HEK293T (cell line): ENCODE measurements at regions not wholly inside any gene's neighbourhood (a gene's known extent, or its start where the extent isn't known, plus 50 kb on each side); places are given as distances from the start of the nearest gene placed in this dataset.

Experiments used
- FOXA1 ChIP-seq: fragments of 450-650 bp; IDR thresholded peaks from 2 replicates; pipeline ENCODE4 v1.6.1; 2016; ENCODE audit warnings: mild to moderate bottlenecking
- FOXM1 ChIP-seq: fragments of 450-650 bp; IDR thresholded peaks from 2 replicates; pipeline ENCODE4 v1.6.1; 2017; ENCODE audit warnings: mild to moderate bottlenecking, borderline replicate concordance
- PKNOX1 ChIP-seq: fragments of 450-650 bp; IDR thresholded peaks from 2 replicates; pipeline ENCODE4 v1.6.1; 2016
- SP1 ChIP-seq: fragments of 450-650 bp; IDR thresholded peaks from 2 replicates; pipeline ENCODE4 v1.6.1; 2017
- ZNF384 ChIP-seq: fragments of 450-650 bp; IDR thresholded peaks from 2 replicates; pipeline ENCODE4 v1.6.1; 2016

GRCh38 chr5:174503461-174504265 is 220.7 kb upstream of the MSX2 start:
- TF ChIP-seq SP1 (no peak), FOXA1 (no peak), PKNOX1 (peak; percentile 72), ZNF384 (no peak), FOXM1 (no peak)
